IPS-NIHi7 (cell line): ENCODE measurements at regions not wholly inside any gene's neighbourhood (a gene's known extent, or its start where the extent isn't known, plus 50 kb on each side); places are given as distances from the start of the nearest gene placed in this dataset.
"Not testable (repeated sequence)": the region's sequence is repeated elsewhere in the genome, so short reads cannot be mapped to it uniquely, and the experiment has no call there.

Experiments used
- DNase-seq: peaks from one replicate; pipeline ENCODE4 v3.0.0; 2012; ENCODE audit warnings: mixed read lengths; ENCODE audit errors: extremely low spot score

GRCh38 chr21:28705616-28706015, 287.1 kb downstream of the LTN1 start:
- no peak for DNase-seq

DNA sequence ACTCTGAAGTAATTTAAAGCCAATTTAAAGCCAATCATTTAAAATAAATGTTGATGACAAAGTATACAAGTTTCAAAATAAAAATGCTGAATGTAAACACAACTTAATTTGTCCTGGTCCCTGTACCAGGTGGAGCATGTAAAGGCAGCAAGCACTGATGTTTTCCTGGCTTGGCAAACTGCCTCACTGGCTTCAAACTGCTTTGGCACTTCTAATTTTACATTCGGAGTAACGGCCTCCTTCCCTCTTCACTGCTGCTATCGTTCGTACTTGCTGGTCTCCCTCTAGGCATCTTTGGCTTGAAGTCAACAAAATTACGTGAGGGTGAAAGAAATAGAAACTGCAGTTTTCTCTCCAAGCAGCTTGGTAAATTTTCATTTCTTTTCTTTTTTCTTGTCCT, 287.9 kb downstream of the LTN1 start:
- no peak for DNase-seq

DNA sequence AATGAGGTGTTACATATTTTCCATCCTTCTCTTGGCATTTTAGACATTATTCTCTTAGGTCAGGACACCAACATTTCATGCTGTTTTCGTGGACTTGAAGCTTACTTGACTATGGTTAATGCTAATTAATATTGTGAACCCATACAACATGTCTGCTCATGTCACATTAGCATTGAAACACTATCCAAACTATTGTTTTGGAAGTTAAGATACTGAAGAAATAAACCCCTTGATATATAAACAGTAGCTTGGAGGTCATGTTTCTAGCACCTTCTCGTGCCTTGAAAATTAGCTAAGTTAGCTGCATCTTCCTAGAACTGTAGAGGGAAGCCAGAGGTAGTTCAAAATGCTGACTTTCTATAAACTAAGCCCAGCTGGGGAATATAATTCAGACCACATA, 288.8 kb downstream of the LTN1 start:
- DNase-seq, result no peak

- DNase-seq, result no peak
Measured at GRCh38 chr21:28699596-28700259, 292.9 kb downstream of the LTN1 start.

- DNase-seq, result no peak
Measured at GRCh38 chr21:28699186-28699585, 293.5 kb downstream of the LTN1 start.

DNA sequence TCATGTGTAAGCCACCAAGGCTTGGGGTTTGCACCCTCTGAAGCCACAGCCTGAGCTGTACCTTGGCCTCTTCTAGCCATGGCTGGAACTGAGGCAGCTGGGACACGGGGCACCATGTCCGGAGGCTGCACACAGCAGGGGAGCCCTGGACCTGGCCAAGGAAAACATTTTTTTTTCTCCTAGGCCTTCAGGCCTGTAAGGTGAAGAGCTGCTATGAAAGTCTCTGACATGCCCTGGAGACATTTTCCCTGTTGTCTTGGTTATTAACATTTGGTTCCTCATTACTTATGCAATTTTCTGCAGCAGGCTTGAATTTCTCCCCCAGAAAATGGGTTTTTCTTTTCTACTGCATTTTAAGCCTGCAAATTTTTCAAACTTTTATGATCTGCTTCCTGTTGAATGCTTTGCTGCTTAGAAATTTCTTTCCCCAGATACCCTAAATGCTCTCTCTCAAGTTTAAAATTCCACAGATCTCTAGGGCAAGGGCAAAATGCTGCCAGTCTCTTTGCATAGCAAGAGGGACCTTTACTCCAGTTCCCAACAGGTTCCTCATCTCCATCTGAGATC, 295.8 kb downstream of the LTN1 start:
- no peak for DNase-seq

GRCh38 chr21:28693476-28693875, 299.2 kb downstream of the LTN1 start:
- no peak for DNase-seq

DNA sequence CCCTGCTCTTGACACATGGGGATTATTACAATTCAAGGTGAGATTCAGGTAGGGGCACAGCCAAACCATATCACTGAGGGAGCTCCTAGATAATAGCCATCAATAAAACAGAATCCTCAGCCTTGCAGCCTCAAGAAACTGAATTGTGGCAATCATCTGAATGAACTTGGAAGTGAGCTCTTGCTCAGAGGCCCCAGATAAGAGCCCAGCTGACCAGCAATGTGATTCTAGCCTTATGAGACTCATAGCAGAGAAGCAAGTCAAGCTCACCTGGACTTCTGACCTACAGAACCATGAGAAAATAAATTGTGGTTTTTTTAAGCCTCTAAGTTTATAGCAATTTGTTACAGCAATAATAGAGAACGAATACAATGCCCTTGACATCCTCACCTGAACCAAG, 302.5 kb downstream of the LTN1 start:
- no peak for DNase-seq

GRCh38 chr21:28688381-28688780, 304.3 kb downstream of the LTN1 start:
- DNase-seq, result no peak

DNA sequence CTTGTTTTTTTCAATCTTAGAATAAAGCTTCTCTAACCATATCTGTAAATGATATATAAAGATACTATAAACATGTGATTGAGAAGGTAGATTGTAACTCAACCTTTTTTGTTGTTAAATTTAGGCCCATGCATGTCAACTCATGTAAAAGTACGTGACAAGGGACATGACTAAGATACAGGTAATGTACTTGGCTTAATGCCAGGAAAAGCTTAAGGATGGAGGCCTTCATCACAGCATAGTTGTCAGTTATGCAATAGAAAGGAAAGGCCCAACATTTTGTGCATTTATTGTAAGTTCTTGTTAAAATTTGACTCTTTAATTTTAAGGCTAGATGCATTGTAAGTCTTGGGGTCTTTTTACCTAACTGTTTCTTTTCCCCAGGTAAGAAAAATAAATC, 305.1 kb downstream of the LTN1 start:
- no peak for DNase-seq

DNA sequence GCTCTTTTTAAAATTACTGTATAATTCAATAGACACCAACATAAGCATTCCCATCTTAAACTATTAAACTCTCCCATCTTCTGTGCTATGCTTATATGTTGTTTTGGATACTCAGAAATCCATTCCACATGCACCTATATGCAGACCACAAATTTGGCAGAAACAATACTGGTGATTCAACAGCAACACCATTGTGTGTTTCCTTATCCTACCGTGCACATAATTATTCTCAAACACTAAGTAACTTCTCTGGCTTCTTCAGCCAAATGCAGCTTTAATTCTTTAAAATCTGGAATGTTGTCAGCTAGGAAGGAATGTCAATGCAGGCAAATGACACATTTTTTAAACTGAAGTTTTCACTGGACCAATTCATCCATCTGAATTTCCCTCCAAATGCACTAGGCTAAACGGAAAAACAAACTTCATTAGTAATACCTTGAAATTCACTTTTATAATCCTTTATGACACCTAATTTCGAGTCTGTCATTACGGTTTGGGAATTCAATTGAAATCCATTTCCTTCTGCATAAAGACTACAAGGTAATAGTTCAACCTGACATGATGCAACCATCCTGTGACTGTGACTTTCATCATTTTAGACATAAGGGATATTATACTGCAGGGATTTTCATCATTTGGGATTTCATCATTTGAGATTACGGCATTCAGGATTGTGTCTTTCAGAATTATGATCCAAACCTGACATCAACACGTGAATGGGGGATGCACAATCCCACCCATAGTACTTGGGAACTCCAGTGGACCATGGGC, 308.5 kb downstream of the LTN1 start:
- DNase-seq, result no peak

- DNase-seq, result not testable (repeated sequence)
Measured at GRCh38 chr21:28682884-28683283, 309.8 kb downstream of the LTN1 start.

DNA sequence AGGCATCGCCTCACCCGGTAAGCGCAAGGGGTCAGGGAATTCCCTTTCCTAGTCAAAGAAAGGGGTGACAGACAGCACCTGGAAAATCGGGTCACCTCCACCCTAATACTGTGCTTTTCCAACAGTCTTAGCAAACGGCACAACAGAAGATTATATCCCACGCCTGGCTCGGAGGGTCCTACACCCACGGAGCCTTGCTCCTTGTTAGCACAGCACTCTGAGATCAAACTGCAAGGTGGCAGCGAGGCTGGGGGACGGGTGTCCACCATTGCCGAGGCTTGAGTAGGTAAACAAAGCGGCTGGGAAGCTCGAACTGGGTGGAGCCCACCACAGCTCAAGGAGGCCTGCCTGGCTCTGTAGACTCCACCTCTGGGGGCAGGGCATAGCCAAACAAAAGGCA, 315.6 kb downstream of the LTN1 start:
- DNase-seq, result not testable (repeated sequence)

- no peak for DNase-seq
Measured at GRCh38 chr21:28675331-28676041, 317.2 kb downstream of the LTN1 start.

- no peak for DNase-seq
Measured at GRCh38 chr21:28674763-28675162, 317.9 kb downstream of the LTN1 start.

GRCh38 chr21:28671549-28672195, 321.0 kb downstream of the LTN1 start:
- no peak for DNase-seq

DNA sequence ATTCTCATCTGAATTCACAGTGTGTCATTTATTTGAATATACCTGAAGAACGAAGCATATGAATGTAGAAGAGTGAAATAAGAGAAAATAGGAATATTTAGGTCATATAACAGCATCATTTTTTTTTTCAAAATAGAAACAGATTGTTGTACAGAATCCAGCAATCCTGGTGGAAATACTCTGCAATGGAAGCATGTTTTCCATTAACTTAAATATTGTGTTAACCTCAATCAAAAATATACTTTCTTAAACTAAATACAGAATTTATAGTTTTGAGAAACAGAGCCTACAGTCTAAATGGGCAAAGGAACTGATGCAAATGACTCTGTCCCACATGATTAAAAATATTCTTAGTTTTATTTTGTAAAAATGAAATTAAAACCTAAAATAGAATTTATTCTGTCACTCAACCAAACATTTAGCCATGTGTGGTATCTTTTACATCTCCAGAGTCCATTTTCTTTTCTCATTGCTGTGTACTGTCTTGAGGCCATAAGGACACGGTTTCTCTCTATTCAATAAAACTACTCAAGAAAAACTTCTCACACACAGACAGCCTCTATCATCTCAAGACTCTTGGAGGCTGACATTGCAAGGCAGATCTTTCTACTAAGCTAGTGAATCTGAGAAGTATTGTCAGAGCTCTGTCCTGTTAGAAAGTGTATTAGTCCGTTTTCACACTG, 322.6 kb downstream of the LTN1 start:
- DNase-seq, result no peak

DNA sequence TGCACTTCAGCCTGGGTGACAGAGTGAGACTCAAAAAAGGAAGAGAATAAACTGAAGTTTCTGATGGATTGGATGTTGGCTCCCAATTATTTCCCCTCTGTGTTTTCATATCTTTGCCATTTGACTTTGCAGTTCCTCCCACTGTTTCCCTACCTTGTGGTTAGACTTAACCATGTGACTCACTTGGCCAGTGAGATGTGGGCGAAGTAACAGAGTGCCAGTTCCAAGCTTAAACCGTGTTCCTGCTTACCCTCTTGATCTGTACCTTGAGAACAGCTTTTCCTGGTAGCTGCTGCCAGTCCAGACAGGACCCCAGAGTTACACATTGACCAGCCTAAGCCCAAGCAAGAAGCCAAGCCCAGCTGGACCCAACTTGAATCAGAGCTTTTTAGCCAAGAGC, 323.4 kb downstream of the LTN1 start:
- DNase-seq, result no peak

DNA sequence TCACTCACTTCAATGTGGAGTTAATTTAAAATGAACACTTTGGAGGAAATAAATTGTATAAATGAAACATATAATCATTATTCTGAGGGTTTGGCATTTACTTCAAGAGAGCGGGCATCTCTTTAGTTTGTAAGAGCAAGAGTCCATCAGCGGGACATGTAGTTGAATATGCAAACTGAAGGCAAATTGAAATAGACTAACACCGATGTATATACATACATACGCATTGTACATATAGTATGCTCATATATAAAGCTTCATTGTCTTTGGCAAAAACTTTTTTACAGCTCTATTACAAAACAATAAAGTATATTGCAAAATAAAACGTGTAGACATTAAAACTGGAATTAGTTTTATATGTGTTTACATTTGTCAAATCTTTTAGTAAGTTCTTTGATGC, 328.9 kb downstream of the LTN1 start:
- no peak for DNase-seq

GRCh38 chr21:28663111-28663693, 329.5 kb downstream of the LTN1 start:
- no peak for DNase-seq

DNA sequence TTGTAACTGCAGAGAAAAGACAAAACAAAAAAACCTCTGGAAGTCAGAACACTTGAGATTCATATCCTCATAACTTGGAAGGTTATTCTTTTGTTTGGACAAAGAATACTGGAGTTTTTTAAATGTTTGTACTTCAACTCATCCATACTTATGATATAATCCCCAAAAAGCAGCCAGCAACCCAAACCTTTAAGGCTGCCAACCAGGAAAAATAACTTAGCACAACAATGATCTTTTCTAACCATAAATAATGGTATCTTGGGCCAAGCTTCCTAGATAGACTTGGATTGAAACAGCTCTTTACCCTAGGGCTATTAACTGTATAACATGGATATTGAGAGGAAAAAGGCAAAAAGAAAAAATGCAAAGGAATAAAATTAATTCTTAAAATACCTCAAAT, 335.1 kb downstream of the LTN1 start:
- DNase-seq, result no peak
